ENCODE measurements at regions not wholly inside any gene's neighbourhood (a gene's known extent, or its start where the extent isn't known, plus 50 kb on each side); places are given as distances from the start of the nearest gene placed in this dataset.

DNA sequence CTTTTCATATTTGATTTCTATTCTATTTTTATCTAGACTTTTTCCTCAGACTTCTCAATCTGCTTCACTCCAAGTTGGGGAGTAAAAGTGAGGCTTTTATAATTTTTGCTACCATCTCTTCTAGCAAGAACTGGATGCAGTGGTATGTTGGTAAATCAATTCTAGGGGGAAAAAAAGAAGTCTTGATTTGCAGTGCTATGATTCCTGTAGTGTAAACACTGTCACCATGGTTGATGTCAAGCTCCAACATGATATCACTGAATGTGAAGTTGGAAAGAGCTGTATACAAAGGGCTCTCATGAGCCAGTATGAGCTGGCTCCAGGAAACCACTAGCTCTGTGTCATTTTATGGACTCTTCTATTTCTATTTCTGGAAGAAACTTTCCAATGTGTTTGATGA, 439.2 kb downstream of the NTRK2 start:
- TF ChIP-seq, protein P1, sequence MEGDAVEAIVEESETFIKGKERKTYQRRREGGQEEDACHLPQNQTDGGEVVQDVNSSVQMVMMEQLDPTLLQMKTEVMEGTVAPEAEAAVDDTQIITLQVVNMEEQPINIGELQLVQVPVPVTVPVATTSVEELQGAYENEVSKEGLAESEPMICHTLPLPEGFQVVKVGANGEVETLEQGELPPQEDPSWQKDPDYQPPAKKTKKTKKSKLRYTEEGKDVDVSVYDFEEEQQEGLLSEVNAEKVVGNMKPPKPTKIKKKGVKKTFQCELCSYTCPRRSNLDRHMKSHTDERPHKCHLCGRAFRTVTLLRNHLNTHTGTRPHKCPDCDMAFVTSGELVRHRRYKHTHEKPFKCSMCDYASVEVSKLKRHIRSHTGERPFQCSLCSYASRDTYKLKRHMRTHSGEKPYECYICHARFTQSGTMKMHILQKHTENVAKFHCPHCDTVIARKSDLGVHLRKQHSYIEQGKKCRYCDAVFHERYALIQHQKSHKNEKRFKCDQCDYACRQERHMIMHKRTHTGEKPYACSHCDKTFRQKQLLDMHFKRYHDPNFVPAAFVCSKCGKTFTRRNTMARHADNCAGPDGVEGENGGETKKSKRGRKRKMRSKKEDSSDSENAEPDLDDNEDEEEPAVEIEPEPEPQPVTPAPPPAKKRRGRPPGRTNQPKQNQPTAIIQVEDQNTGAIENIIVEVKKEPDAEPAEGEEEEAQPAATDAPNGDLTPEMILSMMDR (conservative IDR thresholded peaks at IDR 0.05; ENCODE audit: low read length) = no peak
- no peak for TF ChIP-seq EZH2phosphoT487 (IDR thresholded peaks at IDR 0.05; ENCODE audit: borderline replicate concordance, low read depth, low read length)
